ENCODE measurements at regions not wholly inside any gene's neighbourhood (a gene's known extent, or its start where the extent isn't known, plus 50 kb on each side); places are given as distances from the start of the nearest gene placed in this dataset.

GRCh38 chr5:114969482-114969881 lies 200.2 kb downstream of the TRIM36 start:
- no peak for TF ChIP-seq CTCF (IDR thresholded peaks at IDR 0.05)
- no peak for TF ChIP-seq EZH2phosphoT487 (IDR thresholded peaks at IDR 0.05)
